GM12872 (cell line): ENCODE measurements at regions not wholly inside any gene's neighbourhood (a gene's known extent, or its start where the extent isn't known, plus 50 kb on each side); places are given as distances from the start of the nearest gene placed in this dataset.

Source experiments
- TF ChIP-seq, protein P1 (sequence below): IDR thresholded peaks from 3 replicates; pipeline ENCODE4 v1.5.1; 2011; ENCODE audit warnings: low read depth, mild to moderate bottlenecking, low read length, moderate library complexity; ENCODE audit not compliant: insufficient read depth

DNA sequence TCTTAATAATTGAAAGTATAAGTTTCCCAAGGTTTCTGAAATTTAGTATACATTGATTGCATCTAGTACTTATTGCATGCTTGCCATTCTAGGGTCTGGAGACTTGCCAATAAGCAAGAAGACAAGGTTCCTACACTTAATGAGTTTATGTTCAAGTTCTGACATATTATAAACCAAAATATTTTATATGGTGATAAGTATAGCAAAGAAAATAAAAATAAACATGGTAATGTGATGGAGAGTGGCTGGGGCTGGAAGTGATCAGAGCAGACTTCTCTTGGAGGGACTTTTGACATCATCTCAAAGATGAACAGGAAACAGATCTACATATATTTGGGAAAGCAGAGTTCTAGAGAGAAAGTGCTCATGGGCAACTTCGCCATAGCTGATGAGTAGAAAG lies 119.5 kb upstream of the EPHA4 start:
- TF ChIP-seq, protein P1, sequence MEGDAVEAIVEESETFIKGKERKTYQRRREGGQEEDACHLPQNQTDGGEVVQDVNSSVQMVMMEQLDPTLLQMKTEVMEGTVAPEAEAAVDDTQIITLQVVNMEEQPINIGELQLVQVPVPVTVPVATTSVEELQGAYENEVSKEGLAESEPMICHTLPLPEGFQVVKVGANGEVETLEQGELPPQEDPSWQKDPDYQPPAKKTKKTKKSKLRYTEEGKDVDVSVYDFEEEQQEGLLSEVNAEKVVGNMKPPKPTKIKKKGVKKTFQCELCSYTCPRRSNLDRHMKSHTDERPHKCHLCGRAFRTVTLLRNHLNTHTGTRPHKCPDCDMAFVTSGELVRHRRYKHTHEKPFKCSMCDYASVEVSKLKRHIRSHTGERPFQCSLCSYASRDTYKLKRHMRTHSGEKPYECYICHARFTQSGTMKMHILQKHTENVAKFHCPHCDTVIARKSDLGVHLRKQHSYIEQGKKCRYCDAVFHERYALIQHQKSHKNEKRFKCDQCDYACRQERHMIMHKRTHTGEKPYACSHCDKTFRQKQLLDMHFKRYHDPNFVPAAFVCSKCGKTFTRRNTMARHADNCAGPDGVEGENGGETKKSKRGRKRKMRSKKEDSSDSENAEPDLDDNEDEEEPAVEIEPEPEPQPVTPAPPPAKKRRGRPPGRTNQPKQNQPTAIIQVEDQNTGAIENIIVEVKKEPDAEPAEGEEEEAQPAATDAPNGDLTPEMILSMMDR = no peak

DNA sequence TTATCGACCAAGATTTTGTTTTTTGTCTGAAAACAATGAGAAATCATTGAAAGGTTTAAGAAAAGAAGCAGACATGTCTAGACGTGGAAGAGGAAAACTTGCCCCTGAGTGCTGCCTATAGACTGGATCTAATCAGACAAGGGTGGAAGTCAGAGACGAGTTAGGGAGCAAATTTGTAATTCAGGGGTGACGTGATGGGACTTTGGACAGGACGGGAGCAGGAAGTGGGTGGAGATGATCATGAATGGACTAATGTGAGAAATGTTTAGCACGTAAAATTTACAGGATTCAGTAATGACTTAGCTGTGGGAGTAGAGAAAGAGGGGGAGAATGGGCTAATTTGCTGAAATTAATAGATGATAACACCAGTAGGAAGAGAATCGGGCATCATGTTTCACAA lies 117.0 kb upstream of the EPHA4 start:
- TF ChIP-seq, protein P1 = no peak

DNA sequence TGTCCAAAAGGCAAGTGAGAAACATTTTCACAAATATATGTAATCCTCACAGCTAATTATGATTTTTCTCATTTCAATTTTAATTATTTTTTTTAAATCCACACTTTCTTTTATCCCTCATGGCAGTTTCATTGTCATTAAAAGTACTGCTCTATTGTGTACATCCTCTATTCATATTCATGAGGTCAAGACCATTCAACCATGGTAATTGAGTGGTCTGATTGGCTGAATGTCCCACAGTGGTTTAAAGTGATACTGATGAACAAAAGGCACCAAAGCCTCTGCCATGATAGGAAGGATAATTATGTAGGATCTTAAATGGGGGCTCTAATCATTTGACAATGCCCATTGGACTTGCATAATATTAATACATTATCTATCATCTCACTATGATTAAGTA lies 108.4 kb upstream of the EPHA4 start:
- TF ChIP-seq, protein P1 = no peak

DNA sequence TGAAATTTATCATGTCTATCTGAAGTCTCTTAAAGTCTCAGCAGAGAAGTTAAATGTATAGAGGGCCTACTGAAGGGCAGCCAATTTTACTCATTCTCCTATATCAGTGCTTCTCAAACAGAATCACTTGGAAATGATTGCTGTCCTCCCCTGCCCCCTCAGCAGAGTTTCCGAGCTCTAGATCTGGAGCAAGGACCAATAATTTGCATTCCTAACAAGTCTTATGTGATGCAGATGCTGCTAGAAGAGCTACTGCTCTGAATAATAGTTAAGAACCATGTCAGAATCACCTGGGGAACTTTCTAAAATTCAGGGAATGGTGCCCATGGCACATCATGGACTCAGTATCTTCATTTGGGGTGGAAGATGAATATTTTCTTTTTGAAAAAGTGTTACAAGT lies 105.6 kb upstream of the EPHA4 start:
- TF ChIP-seq, protein P1 = no peak

DNA sequence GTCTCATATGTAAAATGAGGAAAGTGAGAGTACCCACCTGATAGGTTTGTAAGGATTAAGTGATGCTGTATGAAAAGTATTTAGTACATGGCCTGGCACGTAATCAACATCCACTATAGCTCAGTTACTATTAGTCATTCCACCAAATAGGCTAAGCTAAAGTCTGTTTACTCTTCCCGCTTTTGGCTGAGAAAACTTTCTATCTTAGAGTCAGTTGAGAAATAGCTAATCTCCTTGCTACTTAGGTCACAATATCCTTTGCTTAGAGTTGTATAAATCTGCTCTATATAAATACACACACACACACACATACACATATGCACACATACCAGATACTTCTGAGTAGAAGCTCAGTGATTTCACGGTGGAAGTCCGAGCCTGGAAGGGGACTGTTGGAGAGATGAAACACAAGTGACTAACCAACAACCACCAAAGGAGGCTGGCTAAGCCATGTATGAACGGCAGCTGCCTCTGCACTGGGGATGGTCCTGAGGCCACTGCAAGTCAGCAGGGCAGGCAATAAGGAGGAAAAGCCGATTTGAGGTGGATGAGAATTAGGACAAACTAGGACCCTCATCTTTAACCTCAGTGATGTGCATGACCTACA lies 104.6 kb upstream of the EPHA4 start:
- TF ChIP-seq, protein P1 = no peak

DNA sequence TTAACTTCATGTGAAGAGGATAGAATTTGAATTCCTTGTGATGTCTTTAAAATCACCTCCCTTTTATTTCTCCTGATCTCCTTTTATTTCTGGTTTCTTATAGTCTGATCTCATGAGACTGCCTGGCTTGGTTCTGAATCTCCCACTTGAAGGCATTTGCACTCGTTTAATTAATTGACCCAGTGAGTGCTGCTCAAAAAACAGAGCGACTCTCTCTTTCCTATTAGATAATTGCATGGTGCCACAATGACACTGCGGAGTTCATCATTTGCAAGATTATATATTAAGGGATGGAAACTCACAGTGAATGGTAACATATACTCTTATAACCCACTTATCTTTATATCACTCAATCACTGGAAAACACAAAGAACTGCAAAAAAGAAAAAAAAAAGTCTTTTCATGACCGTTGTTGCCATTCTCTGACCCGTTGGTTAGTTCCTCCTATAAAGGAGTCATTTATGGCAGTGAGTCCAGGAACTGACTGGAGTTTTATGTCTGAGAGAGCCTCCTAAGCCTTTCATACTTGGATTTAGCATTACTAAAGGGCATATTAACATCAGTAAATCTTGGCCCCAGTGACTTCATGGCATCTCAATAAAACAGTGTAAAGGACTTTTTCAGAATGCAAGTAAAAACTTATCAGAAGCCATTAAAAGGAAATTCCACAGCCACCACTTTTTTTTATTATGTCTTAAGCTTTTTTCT lies 103.3 kb upstream of the EPHA4 start:
- TF ChIP-seq, protein P1 = no peak

DNA sequence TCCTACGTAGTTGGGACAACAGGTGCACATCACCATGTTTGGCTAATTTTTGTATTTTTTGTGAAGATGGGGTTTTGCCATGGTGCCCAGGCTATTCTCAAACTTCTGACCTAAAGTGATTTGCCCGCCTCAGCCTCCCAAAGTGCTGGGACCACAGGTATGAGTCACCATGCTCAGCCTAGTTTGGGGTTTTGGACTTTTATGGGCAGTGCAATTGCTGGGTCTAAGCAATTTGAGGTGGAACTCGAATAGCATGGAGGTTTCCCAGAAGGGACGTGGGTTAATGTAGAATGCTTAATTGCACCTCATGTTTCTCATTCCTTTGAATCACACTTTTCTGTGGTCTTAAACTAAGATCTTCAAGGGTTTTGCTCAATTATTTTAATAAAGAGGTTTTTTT lies 102.3 kb upstream of the EPHA4 start:
- TF ChIP-seq, protein P1 = no peak
